GM12891 (cell line): ENCODE measurements at regions not wholly inside any gene's neighbourhood (a gene's known extent, or its start where the extent isn't known, plus 50 kb on each side); places are given as distances from the start of the nearest gene placed in this dataset.

Experiments
- PAX5 ChIP-seq: IDR thresholded peaks from 2 replicates; pipeline ENCODE4 v1.6.1; 2011; ENCODE audit warnings: low read length, moderate library complexity, mild to moderate bottlenecking; ENCODE audit not compliant: insufficient read depth, severe bottlenecking
- POLR2A ChIP-seq: IDR thresholded peaks from 2 replicates; pipeline ENCODE4 v1.6.1; 2011; ENCODE audit warnings: low read depth, low read length, control low read depth
- POLR2AphosphoS5 ChIP-seq: IDR thresholded peaks from 2 replicates; pipeline ENCODE4 v1.6.1; 2011; ENCODE audit warnings: low read depth, low read length, control low read depth
- POU2F2 ChIP-seq: IDR thresholded peaks from 2 replicates; pipeline ENCODE4 v1.6.1; 2011; ENCODE audit warnings: low read depth, mild to moderate bottlenecking, control low read depth, low read length, moderate library complexity
- SPI1 ChIP-seq: IDR thresholded peaks from 2 replicates; pipeline ENCODE4 v1.6.1; 2011; ENCODE audit warnings: low read depth, low read length, control low read depth
- TAF1 ChIP-seq: IDR thresholded peaks from 2 replicates; pipeline ENCODE4 v1.6.1; 2011; ENCODE audit warnings: low read depth, low read length, control low read depth

DNA sequence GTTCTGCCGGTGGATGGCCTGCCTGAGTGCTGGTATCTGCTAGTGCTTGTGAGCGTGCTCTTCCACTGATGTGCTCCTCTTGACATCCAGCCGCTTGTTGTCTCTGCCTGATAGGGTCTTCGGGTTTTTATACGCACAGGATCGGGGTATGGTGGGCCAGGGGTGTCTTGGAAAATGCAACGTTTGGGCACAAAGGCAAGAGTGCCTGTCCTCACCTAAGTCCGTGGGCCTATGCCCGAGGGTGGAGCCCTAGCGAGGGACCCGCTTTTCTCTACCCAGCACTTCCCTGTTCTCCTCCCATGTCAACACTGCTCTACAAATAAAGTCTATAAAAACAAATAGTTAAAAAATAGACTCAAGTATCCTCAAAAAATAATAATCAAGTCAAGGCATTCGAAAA lies 1007.8 kb downstream of the PLA2G4A start:
- TF ChIP-seq POLR2A (no peak), POLR2AphosphoS5 (no peak), TAF1 (no peak), POU2F2 (no peak), SPI1 (no peak), PAX5 (no peak)
